ENCODE measurements at regions not wholly inside any gene's neighbourhood (a gene's known extent, or its start where the extent isn't known, plus 50 kb on each side); places are given as distances from the start of the nearest gene placed in this dataset.
"Not testable (repeated sequence)": the region's sequence is repeated elsewhere in the genome, so short reads cannot be mapped to it uniquely, and the experiment has no call there.

DNA sequence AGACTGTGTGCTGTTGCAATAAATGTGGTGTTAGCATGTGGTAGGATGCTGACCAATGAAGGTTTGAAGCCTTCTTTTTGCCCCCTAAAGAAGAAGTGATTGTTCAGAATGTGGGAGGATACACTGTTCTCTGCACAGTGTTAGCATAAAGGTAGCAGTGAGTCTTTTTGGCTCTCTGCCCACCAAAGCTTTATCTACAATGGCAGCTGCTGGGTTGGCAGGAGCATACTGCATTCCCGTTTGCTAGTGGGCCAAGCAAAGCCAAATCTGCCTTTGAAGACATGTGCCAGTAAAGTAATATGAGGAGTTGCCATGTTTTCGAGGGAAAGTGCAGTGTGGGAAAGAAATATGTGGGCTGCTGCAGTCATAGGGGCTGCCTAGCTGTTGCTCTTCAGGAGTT lies 56.4 kb upstream of the BPY2B start:
- TF ChIP-seq, protein P1, sequence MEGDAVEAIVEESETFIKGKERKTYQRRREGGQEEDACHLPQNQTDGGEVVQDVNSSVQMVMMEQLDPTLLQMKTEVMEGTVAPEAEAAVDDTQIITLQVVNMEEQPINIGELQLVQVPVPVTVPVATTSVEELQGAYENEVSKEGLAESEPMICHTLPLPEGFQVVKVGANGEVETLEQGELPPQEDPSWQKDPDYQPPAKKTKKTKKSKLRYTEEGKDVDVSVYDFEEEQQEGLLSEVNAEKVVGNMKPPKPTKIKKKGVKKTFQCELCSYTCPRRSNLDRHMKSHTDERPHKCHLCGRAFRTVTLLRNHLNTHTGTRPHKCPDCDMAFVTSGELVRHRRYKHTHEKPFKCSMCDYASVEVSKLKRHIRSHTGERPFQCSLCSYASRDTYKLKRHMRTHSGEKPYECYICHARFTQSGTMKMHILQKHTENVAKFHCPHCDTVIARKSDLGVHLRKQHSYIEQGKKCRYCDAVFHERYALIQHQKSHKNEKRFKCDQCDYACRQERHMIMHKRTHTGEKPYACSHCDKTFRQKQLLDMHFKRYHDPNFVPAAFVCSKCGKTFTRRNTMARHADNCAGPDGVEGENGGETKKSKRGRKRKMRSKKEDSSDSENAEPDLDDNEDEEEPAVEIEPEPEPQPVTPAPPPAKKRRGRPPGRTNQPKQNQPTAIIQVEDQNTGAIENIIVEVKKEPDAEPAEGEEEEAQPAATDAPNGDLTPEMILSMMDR (IDR thresholded peaks at IDR 0.05 in 4 of 5, conservative IDR thresholded peaks at IDR 0.05 in 1 of 5), result not testable (repeated sequence)
- TF ChIP-seq POLR2A (IDR thresholded peaks at IDR 0.05), result not testable (repeated sequence)
